Left lung (tissue), 4 donors: ENCODE measurements at regions not wholly inside any gene's neighbourhood (a gene's known extent, or its start where the extent isn't known, plus 50 kb on each side); places are given as distances from the start of the nearest gene placed in this dataset.

Experiments used
- ATAC-seq: fragments of 200-7000 bp; cut with Tn5 transposase; one replicate; pipeline ENCODE4 v1.9.1; 2020; ENCODE audit warnings: moderate library complexity
- DNase-seq, 4 donors: peaks; one replicate each; pipeline ENCODE4 v3.0.0-alpha.2; 2013 to 2020
- H3K27ac ChIP-seq, 2 donors: fragments of 200-600 bp; sonication (generic) in 1 of 2; one replicate each; pipeline versions ENCODE4 v1.5.0 to v1.8.0; 2020 to 2021
- H3K27me3 ChIP-seq, 2 donors: fragments of 200-600 bp; sonication (generic) in 1 of 2; one replicate each; pipeline versions ENCODE4 v1.5.0 to v1.8.0; 2020 to 2021
- H3K36me3 ChIP-seq, 2 donors: fragments of 200-600 bp; sonication (generic) in 1 of 2; one replicate each; pipeline versions ENCODE4 v1.5.0 to v1.8.0; 2020 to 2021
- H3K4me1 ChIP-seq, 2 donors: fragments of 200-600 bp; one replicate each; pipeline ENCODE4 v1.8.0; 2021
- H3K4me3 ChIP-seq, 2 donors: fragments of 200-600 bp; sonication (generic) in 1 of 2; one replicate each; pipeline versions ENCODE4 v1.5.0 to v1.8.0; 2020 to 2021; ENCODE audit warnings: mild to moderate bottlenecking in 1 of 2
- H3K9me3 ChIP-seq, 2 donors: fragments of 200-600 bp; sonication (generic) in 1 of 2; one replicate each; pipeline versions ENCODE4 v1.5.0 to v1.8.0; 2020 to 2021
- CTCF ChIP-seq, 2 donors: fragments of 200-600 bp; sonication (generic) in 1 of 2; IDR thresholded peaks; one replicate each; pipeline versions ENCODE4 v1.5.0 to v1.8.0; 2021; ENCODE audit warnings: antibody characterized with exemption in 2 of 2
- intact Hi-C, 2 donors: fragments of 100-400 bp; cut with DNase I; formaldehyde crosslinking; loops; one replicate each; pipeline versions ENCODE4 v1.11.2 to v1.14.2; 2022
- donor health status: DM: no; HTN: yes; CAD: no.
- donor health status: DM: no; HTN: no; CAD: no.

GRCh38 chr12:24724814-24725213 lies 224.1 kb downstream of the BCAT1 start:
- no peak for DNase-seq
- Histone ChIP-seq H3K27me3 (no peaks in the 10 kb centered on the region), H3K4me3 (no peak overlapping the region), H3K9me3 (peaks cover 0 to 3% of the 10 kb centered on the region in 2 donors), H3K36me3 (no peaks in the 10 kb centered on the region), H3K27ac (no peak overlapping the region), H3K4me1 (peaks cover 0 to 3% of the 10 kb centered on the region in 2 donors)
- ATAC-seq = no peak
- TF ChIP-seq CTCF (IDR thresholded peaks at IDR 0.05) = no peak
- intact Hi-C loops = no loop called here

DNA sequence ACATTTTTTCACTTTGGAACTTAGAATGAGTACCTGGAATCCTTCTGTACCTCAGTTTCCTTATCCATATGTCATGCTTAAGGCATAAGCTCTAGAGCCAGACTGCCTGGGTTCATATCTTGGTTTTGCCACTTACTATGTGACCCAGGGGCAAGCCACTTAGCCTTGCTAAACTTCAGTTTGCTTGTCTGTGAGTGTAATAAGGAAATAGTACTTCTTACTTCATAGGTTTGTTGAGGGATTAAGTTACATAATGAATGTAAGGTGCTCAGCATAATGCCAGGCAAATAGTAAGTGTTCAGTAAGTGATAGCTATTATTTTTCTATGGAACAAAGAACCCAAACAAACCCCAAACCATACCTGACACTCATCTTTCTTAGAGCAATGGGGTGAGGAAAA lies 225.1 kb downstream of the BCAT1 start:
- TF ChIP-seq CTCF (IDR thresholded peaks at IDR 0.05) = no peak
- DNase-seq (no peak), ATAC-seq (peak; percentile 74)
- Histone ChIP-seq H3K4me3 (no peak overlapping the region), H3K27me3 (no peaks in the 10 kb centered on the region), H3K9me3 (peaks cover 0 to 3% of the 10 kb centered on the region in 2 donors), H3K27ac (no peak overlapping the region), H3K4me1 (peaks cover 0 to 9% of the 10 kb centered on the region in 2 donors), H3K36me3 (no peaks in the 10 kb centered on the region)
- intact Hi-C loops = no loop called here

- no peak for TF ChIP-seq CTCF (IDR thresholded peaks at IDR 0.05)
- no peak for ATAC-seq
- Histone ChIP-seq H3K36me3 (no peaks in the 10 kb centered on the region), H3K4me3 (no peak overlapping the region), H3K4me1 (peaks cover 0 to 6% of the 10 kb centered on the region in 2 donors), H3K27me3 (no peaks in the 10 kb centered on the region), H3K9me3 (peaks cover 0 to 3% of the 10 kb centered on the region in 2 donors), H3K27ac (no peak overlapping the region)
- DNase-seq = no peak
- intact Hi-C loops = no loop called here
Observed at GRCh38 chr12:24721191-24721590, 227.7 kb downstream of the BCAT1 start.

- intact Hi-C loops = no loop called here
- Histone ChIP-seq H3K4me3 (no peak overlapping the region), H3K36me3 (no peaks in the 10 kb centered on the region), H3K9me3 (peaks cover 0 to 3% of the 10 kb centered on the region in 2 donors), H3K27ac (no peak overlapping the region), H3K27me3 (no peaks in the 10 kb centered on the region), H3K4me1 (peaks cover 0 to 6% of the 10 kb centered on the region in 2 donors)
- no peak for TF ChIP-seq CTCF (IDR thresholded peaks at IDR 0.05)
- ATAC-seq (no peak), DNase-seq (no peak)
Observed at GRCh38 chr12:24719293-24719721, 229.6 kb downstream of the BCAT1 start.

- Histone ChIP-seq H3K27ac (no peak overlapping the region), H3K4me3 (no peak overlapping the region), H3K36me3 (no peaks in the 10 kb centered on the region), H3K9me3 (peaks cover 0 to 3% of the 10 kb centered on the region in 2 donors), H3K27me3 (no peaks in the 10 kb centered on the region), H3K4me1 (peaks cover 0 to 6% of the 10 kb centered on the region in 2 donors)
- intact Hi-C loops = no loop called here
- no peak for TF ChIP-seq CTCF (IDR thresholded peaks at IDR 0.05)
- DNase-seq = no peak
- no peak for ATAC-seq
Observed at GRCh38 chr12:24718617-24719016, 230.3 kb downstream of the BCAT1 start.
